Prostate gland (tissue), 2 donors: ENCODE measurements at regions not wholly inside any gene's neighbourhood (a gene's known extent, or its start where the extent isn't known, plus 50 kb on each side); places are given as distances from the start of the nearest gene placed in this dataset.

Source experiments
- CTCF ChIP-seq, 4 experiments: fragments of 200-600 bp in 2 of 4; fragments of 450-650 bp in 2 of 4; sonication (generic) in 2 of 4; IDR thresholded peaks; 1 replicate in 3 of 4; 2 replicates in 1 of 4; pipeline ENCODE4 v1.5.1; 2016 to 2019; ENCODE audit warnings: antibody characterized with exemption in 4 of 4, mild to moderate bottlenecking in 2 of 4, moderate library complexity in 2 of 4
- POLR2A ChIP-seq: fragments of 450-650 bp; IDR thresholded peaks from one replicate; pipeline ENCODE4 v1.6.1; 2016; ENCODE audit warnings: antibody characterized with exemption, mild to moderate bottlenecking
- POLR2AphosphoS5 ChIP-seq: sonication (generic); formaldehyde crosslinking; IDR thresholded peaks from one replicate; pipeline ENCODE4 v1.6.1; 2017; ENCODE audit warnings: antibody characterized with exemption

- TF ChIP-seq POLR2AphosphoS5, result no peak
- TF ChIP-seq CTCF (IDR thresholded peaks at IDR 0.05), result no peak
- no peak for TF ChIP-seq POLR2A
These were observed 243.5 kb upstream of the SALL3 start for GRCh38 chr18:78736015-78736690.
